Smooth muscle cell of the brain vasculature (primary cell): ENCODE measurements at regions not wholly inside any gene's neighbourhood (a gene's known extent, or its start where the extent isn't known, plus 50 kb on each side); places are given as distances from the start of the nearest gene placed in this dataset.
"Not testable (repeated sequence)": the region's sequence is repeated elsewhere in the genome, so short reads cannot be mapped to it uniquely, and the experiment has no call there.

Experiments used
- DNase-seq: peaks from one replicate; pipeline ENCODE4 v3.0.0-alpha.2; 2012; ENCODE audit warnings: low read depth, low spot score

DNA sequence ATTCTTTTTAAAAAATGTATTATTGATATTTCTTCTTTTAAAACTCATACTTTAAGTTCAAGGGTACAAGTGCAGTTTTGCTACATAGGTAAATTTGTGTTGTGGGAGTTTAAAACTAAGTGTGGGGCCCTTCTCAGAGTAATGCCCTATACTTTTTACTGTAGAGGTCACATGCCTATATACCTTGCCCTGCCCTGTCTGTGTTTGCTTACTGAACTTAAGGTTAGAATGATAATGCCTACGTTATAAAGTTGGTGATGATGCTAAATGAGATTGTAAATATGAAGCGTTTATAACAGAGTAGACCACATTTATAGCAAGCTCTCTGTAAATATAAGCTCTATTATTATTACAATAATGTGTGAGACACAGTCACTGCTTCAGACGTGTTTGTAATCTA, 261.9 kb downstream of the RASSF9 start:
- no peak for DNase-seq

DNA sequence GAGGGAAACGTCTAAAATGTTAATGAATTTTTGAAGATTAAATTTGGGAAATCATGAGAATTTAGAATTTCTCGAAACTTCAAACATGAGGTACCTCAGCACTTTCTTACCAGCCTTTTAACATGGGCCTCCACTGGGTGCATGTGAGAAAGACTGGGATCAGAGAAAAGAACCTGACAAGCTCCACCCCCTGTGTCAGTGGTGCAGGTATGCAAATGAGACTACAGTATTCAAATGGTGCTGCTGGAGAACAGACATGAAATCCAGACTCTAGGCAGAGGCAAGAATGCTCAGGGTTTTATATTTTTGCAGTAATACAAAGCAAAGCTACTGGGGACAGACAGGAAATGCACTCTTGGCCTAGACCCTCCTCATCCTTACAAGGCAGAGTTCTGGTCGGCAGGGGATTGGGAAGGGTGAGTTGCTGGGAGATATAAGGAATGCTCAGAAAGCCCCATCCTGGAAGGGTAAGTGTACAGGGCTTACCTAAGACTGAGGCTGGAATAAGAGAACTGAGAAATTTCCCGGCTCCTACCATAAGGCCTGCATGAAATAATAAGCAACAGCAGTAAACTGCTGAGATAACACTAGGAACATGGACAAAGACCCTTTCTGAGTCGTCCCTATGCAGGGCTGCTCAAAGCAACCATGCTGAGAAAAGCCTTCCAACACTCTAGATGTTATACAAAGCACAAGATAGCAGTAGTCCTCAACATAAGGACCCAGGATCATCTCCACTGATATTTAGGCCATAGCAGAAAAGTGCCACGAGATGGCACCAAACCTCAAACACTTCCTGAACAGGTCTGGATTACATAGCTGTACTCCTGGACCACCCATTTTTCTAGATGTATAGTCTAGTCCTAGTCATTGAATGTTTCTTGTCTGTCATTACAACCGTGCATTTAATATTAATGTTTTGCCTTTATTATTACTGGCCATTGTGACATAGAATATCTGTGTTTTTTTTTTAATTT, 260.8 kb downstream of the RASSF9 start:
- peak; percentile 50 for DNase-seq

DNA sequence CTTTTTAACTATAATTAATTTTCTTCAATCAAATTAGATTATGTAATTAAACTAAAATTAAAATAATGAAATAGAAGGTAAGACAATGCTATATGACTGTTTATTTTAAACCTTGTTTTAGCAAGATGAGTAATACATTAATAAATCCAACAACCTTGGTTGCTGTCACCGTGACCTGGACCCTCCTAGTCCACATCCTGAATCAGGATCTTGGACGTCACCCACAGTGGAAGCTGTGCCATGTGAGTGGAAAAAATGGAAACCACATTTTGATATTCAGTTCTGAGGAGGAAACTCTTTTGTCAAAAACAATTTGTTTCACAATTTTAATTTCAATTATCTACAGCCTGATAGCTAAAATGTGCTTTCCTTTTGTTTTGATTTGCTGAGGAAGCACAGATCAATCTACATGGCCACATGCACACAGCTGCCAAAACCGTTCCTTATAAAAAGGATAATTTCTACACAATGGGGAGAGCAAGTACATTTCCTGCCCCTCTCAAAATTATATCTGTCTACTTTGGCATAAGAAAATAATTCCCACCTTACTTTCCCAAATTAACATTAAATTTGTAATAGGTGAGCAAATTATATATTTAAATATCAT, 255.5 kb downstream of the RASSF9 start:
- DNase-seq = no peak

GRCh38 chr12:85587158-85587557, 249.1 kb downstream of the RASSF9 start:
- DNase-seq = no peak

GRCh38 chr12:85588221-85588620, 248.0 kb downstream of the RASSF9 start:
- no peak for DNase-seq

- no peak for DNase-seq
These were observed 235.4 kb downstream of the RASSF9 start for GRCh38 chr12:85600841-85601240.

- no peak for DNase-seq
These were observed 232.7 kb downstream of the RASSF9 start for GRCh38 chr12:85603556-85603955.

GRCh38 chr12:85606455-85606854, 229.8 kb downstream of the RASSF9 start:
- no peak for DNase-seq

- DNase-seq = no peak
These were observed 226.4 kb downstream of the RASSF9 start for GRCh38 chr12:85609778-85610177.

DNA sequence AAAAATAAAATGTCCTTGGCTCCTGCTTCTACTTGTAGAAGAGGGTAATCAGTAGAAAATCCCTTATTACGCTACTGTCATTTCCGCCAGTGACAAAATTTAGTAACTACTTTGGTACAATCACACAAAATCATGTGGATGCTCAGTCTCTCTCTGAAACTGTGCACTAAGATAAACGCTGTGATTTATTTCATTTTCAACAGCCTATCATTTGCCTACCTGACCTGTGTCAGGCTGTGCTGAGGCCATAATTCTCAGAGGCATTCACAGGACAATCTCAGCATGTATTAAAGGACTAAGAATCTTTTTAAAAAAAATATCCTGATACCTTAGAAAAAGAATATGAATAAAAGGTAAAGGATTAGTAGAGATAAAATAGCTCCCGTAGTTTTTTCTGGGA, 226.0 kb downstream of the RASSF9 start:
- no peak for DNase-seq

- DNase-seq = no peak
These were observed 220.0 kb downstream of the RASSF9 start for GRCh38 chr12:85616201-85616600.

- DNase-seq = no peak
These were observed 218.7 kb downstream of the RASSF9 start for GRCh38 chr12:85617307-85618091.

DNA sequence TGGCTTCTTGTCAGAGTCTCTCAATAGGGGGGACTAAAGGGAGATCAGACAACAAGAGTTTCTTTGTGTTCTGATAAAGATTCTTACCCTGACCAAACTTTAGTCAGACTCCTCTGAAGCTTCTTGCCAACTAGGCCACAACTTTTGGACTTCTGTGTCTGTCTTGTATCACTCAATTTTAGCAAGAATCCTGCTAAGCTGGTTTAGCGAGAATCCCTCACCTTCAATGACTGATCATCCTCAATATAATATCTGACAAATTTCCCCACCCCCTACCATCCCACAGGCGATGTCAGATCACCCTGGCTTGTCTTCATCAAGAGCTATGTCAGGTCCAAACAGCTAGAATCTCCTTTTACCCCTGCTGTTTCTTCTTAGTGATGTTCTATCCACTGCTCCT, 215.2 kb downstream of the RASSF9 start:
- no peak for DNase-seq

- no peak for DNase-seq
These were observed 212.4 kb downstream of the RASSF9 start for GRCh38 chr12:85623763-85624162.

GRCh38 chr12:85625467-85625866, 210.7 kb downstream of the RASSF9 start:
- DNase-seq = no peak

GRCh38 chr12:85626001-85626783, 210.0 kb downstream of the RASSF9 start:
- DNase-seq = no peak

DNA sequence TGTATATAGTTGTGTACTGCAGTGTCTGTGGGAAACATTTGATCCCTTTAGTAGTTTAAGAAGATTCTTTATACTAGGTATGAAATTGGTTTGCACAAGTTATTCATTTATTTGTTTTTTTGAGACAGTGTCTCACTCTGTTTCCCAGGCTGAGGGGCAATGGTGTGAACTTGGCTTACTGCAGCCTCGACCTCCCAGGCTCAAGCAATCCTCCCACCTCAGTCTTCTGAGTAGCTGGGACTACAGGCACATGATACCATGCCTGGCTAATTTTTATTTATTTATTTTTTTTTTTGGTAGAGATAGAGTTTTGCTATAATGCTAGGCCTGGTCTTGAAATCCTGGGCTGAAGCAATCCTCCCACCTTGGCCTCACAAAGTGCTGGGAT, 209.4 kb downstream of the RASSF9 start:
- DNase-seq = no peak

DNA sequence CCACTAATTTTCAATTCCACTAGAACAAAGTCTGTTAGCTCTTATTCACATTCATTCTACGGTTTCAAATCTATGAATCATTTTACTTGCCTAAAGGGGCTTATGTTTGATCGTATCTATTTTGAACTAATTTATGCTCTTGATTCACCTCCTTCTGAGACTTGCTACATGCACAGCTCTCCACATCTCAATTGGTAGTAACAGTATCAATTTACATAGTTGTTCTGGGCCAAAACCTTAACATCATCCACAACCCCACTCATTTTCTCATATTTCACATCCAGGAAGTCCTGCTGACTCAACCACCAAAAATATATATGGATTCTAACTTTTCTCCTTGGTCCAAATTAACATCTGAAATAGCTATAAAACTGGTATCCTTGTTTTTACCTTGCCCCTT, 208.6 kb downstream of the RASSF9 start:
- no peak for DNase-seq

GRCh38 chr12:85628562-85628961, 207.6 kb downstream of the RASSF9 start:
- not testable (repeated sequence) for DNase-seq

GRCh38 chr12:85630851-85631250, 205.4 kb downstream of the RASSF9 start:
- DNase-seq = no peak

DNA sequence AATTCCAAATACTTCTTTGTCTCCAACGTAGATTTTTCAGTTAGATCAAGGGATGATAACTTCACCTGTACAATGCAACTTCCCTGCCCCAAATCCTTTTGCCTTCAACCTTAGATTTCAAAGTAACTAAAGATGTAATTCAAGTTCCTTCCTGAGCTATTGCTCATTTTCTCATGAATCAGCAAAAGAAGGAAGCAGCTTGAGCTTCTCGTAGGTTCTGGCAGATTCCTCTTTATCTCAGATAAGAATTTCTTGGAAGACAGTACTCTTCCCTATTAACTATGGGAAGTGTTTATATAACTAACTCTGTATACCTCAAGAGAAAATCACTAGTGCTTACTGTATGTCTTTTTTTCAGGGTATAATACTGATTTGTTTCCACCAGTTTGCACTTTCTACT, 203.8 kb downstream of the RASSF9 start:
- no peak for DNase-seq
